PC-3 (cell line): ENCODE measurements at regions not wholly inside any gene's neighbourhood (a gene's known extent, or its start where the extent isn't known, plus 50 kb on each side); places are given as distances from the start of the nearest gene placed in this dataset.

ENCODE experiments used
- EZH2phosphoT487 ChIP-seq: fragments of 300-600 bp; sonication (generic); IDR thresholded peaks from 2 replicates; pipeline ENCODE4 v1.6.1; 2018; ENCODE audit warnings: mild to moderate bottlenecking, antibody characterized with exemption, low read length, borderline replicate concordance
- TF ChIP-seq, protein P1 (sequence below): fragments of 300-600 bp; sonication (generic); conservative IDR thresholded peaks from 2 replicates; pipeline ENCODE4 v1.5.1; 2017; ENCODE audit warnings: antibody characterized with exemption, low read depth, mild to moderate bottlenecking, low read length

DNA sequence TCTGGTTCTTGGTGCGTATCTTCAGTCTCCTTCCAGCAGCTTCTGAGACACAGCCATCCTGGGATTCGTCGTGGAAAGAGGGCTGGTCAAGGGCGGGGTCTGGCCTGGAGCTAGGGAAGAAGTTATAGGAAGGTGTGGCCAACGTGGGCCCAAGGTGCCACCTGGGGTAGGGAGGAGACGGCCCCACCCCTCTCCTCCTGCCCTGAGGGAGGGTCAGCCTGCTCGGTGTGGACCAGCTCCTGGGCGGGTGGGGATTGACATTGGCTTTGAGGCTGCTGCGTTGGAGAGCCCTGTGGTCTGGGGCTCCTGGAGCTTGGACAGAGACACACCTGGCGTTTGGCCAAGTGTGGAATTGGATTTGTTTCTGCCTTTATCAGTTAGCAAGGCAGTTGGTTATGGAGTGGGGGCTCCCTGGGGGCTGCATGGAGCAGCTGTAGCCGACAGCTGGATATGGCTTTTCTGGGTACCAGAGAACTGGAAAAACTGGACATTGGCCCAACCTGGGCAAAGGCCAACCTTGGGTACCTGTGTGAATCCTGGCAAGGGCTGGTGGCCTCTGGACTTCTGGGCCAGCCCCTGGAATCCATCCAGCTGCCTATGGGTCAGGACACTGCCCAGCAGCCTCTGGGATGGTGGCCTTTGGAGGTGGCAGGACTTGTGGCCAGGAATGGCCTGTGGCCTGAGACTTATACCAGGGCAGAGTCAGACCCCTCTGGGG lies 75.7 kb upstream of the PPP1R26 start:
- TF ChIP-seq, protein P1, sequence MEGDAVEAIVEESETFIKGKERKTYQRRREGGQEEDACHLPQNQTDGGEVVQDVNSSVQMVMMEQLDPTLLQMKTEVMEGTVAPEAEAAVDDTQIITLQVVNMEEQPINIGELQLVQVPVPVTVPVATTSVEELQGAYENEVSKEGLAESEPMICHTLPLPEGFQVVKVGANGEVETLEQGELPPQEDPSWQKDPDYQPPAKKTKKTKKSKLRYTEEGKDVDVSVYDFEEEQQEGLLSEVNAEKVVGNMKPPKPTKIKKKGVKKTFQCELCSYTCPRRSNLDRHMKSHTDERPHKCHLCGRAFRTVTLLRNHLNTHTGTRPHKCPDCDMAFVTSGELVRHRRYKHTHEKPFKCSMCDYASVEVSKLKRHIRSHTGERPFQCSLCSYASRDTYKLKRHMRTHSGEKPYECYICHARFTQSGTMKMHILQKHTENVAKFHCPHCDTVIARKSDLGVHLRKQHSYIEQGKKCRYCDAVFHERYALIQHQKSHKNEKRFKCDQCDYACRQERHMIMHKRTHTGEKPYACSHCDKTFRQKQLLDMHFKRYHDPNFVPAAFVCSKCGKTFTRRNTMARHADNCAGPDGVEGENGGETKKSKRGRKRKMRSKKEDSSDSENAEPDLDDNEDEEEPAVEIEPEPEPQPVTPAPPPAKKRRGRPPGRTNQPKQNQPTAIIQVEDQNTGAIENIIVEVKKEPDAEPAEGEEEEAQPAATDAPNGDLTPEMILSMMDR: no peak
- no peak for TF ChIP-seq EZH2phosphoT487
